ENCODE measurements at regions not wholly inside any gene's neighbourhood (a gene's known extent, or its start where the extent isn't known, plus 50 kb on each side); places are given as distances from the start of the nearest gene placed in this dataset.

GRCh38 chr10:29925771-29926692 lies 133.4 kb downstream of the JCAD start:
- DNase-seq (ENCODE audit: low read depth in 2 of 2), result no peak

- DNase-seq (ENCODE audit: low read depth in 2 of 2), result no peak
Measured at GRCh38 chr10:29924436-29924835, 134.9 kb downstream of the JCAD start.

- no peak for DNase-seq (ENCODE audit: low read depth in 2 of 2)
Measured at GRCh38 chr10:29923416-29923965, 135.9 kb downstream of the JCAD start.

- DNase-seq (ENCODE audit: low read depth in 2 of 2), result no peak
Measured at GRCh38 chr10:29922892-29923291, 136.5 kb downstream of the JCAD start.

GRCh38 chr10:29922226-29922625 lies 137.2 kb downstream of the JCAD start:
- DNase-seq (ENCODE audit: low read depth in 2 of 2), result no peak

GRCh38 chr10:29921071-29921446 lies 138.3 kb downstream of the JCAD start:
- no peak for DNase-seq (ENCODE audit: low read depth in 2 of 2)

- DNase-seq (ENCODE audit: low read depth in 2 of 2), result no peak
Measured at GRCh38 chr10:29920408-29921070, 138.8 kb downstream of the JCAD start.

GRCh38 chr10:29918623-29919400 lies 140.6 kb downstream of the JCAD start:
- no peak for DNase-seq (ENCODE audit: low read depth in 2 of 2)

GRCh38 chr10:29917311-29917710 lies 142.1 kb downstream of the JCAD start:
- DNase-seq (ENCODE audit: low read depth in 2 of 2), result no peak

- no peak for DNase-seq (ENCODE audit: low read depth in 2 of 2)
Measured at GRCh38 chr10:29916669-29917068, 142.7 kb downstream of the JCAD start.

GRCh38 chr10:29914986-29915785 lies 144.2 kb downstream of the JCAD start:
- no peak for DNase-seq (ENCODE audit: low read depth in 2 of 2)

- DNase-seq (ENCODE audit: low read depth in 2 of 2), result no peak
Measured at GRCh38 chr10:29908962-29909361, 150.4 kb downstream of the JCAD start.

GRCh38 chr10:29900865-29901264 lies 158.5 kb downstream of the JCAD start:
- no peak for DNase-seq (ENCODE audit: low read depth in 2 of 2)

- DNase-seq (ENCODE audit: low read depth in 2 of 2), result no peak
Measured at GRCh38 chr10:29897999-29898716, 161.2 kb downstream of the JCAD start.

- no peak for DNase-seq (ENCODE audit: low read depth in 2 of 2)
Measured at GRCh38 chr10:29897430-29897829, 162.0 kb downstream of the JCAD start.

- DNase-seq (ENCODE audit: low read depth in 2 of 2), result no peak
Measured at GRCh38 chr10:29896053-29896452, 163.3 kb downstream of the JCAD start.

GRCh38 chr10:29895456-29895855 lies 163.9 kb downstream of the JCAD start:
- DNase-seq (ENCODE audit: low read depth in 2 of 2), result peak; percentile 44 to 47

GRCh38 chr10:29888321-29888720 lies 171.1 kb downstream of the JCAD start:
- DNase-seq (ENCODE audit: low read depth in 2 of 2), result no peak

- DNase-seq (ENCODE audit: low read depth in 2 of 2), result no peak
Measured at GRCh38 chr10:29886299-29886698, 173.1 kb downstream of the JCAD start.

- DNase-seq (ENCODE audit: low read depth in 2 of 2), result no peak
Measured at GRCh38 chr10:29883231-29883630, 176.2 kb downstream of the JCAD start.

GRCh38 chr10:29882766-29883165 lies 176.6 kb downstream of the JCAD start:
- DNase-seq (ENCODE audit: low read depth in 2 of 2), result no peak
